HAP-1 (cell line): ENCODE measurements at regions not wholly inside any gene's neighbourhood (a gene's known extent, or its start where the extent isn't known, plus 50 kb on each side); places are given as distances from the start of the nearest gene placed in this dataset.

Experiments
- DNase-seq, 2 experiments: peaks; one replicate each; pipeline ENCODE4 v3.0.0-alpha.2; 2016 to 2020; ENCODE audit warnings: low spot score in 2 of 2
- H3K27me3 ChIP-seq: fragments of 250-450 bp; sonication (Bioruptor Pico); 2 replicates; pipeline ENCODE4 v1.5.1; 2020; ENCODE audit warnings: low read depth, mild to moderate bottlenecking, moderate library complexity
- H3K36me3 ChIP-seq: fragments of 250-450 bp; sonication (Bioruptor Pico); replicated peaks from 2 replicates; pipeline ENCODE4 v1.5.1; 2020; ENCODE audit warnings: mild to moderate bottlenecking
- H3K4me1 ChIP-seq: fragments of 250-450 bp; sonication (Bioruptor Pico); 2 replicates; pipeline ENCODE4 v1.5.1; 2020; ENCODE audit warnings: mild to moderate bottlenecking
- H3K4me3 ChIP-seq: fragments of 250-450 bp; sonication (Bioruptor Pico); 2 replicates; pipeline ENCODE4 v1.5.1; 2020; ENCODE audit warnings: mild to moderate bottlenecking, moderate library complexity
- H3K9me3 ChIP-seq: fragments of 250-450 bp; sonication (Bioruptor Pico); 2 replicates; pipeline ENCODE4 v1.5.1; 2020; ENCODE audit warnings: mild to moderate bottlenecking, moderate library complexity
- in situ Hi-C: fragments of 300-500 bp; cut with MboI; formaldehyde crosslinking; loops from 3 replicates; pipeline ENCODE4 v1.14.3; 2020; ENCODE audit warnings: low sequenced_read_pairs, inconsistent platforms, mixed read lengths

DNA sequence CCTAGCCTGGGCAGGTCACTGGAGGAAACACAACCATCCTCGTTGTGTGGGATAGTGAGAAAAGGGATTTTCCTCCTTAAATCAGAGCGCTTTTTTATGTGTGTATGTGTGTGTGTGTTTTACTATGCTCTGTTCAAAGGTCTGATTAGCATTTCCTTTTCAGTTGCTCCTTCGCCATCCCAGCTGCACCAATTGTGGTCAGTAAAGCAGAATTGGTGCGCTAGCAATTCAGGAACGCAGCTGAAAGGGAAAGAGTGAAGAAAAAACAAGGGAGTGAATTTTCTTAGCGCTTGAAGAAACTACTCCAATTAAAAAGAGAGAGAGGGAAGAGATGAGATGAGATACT, 173.3 kb upstream of the PARP11 start:
- no peaks in the 10 kb centered on the region for H3K36me3 ChIP-seq
- H3K4me3 ChIP-seq, result no peak overlapping the region
- no peak for DNase-seq
- no peaks in the 10 kb centered on the region for H3K9me3 ChIP-seq
- H3K4me1 ChIP-seq, result no peaks in the 10 kb centered on the region
- in situ Hi-C loops, result no loop called here
- H3K27me3 ChIP-seq, result peaks cover 5% of the 10 kb centered on the region; the same call in 1 of the 2 replicates

DNA sequence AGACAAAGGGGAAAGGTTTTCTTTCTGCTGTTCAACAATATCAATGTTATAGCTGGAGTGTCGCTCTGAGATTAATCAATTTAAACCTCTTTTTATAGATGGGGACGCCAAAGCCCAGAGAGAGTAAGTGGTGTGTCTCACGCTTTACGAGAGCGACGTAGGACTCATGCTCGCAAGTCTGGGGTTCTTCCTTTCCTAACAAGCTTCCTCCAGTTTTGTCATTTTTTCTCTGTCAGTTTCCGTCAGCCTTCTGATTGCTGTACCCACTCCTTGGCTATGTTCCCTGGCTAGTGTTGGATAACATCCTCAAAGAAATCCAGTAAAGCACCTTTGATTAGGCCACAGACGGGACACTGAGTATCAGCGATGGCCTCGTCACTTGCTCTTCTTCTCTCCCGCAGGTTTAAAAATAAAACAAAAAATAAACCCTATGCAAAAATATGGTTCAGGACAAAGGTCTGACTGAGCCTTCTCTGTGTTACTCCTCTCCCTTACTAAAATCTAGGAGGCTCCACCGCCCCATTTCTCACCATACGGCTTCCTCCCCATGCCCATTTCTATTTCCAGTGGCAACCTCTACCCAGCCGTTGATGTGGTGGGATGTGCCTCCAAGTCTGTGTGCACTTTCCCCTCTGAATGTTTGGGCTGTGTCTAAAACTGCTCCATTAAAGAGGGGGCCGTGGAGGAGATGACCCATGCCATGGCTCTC, 172.7 kb upstream of the PARP11 start:
- no peak for DNase-seq
- H3K9me3 ChIP-seq, result no peaks in the 10 kb centered on the region
- peaks cover 5% of the 10 kb centered on the region; the same call in 1 of the 2 replicates for H3K27me3 ChIP-seq
- no peak overlapping the region for H3K4me3 ChIP-seq
- H3K36me3 ChIP-seq, result no peaks in the 10 kb centered on the region
- H3K4me1 ChIP-seq, result no peaks in the 10 kb centered on the region
- in situ Hi-C loops, result no loop called here

DNA sequence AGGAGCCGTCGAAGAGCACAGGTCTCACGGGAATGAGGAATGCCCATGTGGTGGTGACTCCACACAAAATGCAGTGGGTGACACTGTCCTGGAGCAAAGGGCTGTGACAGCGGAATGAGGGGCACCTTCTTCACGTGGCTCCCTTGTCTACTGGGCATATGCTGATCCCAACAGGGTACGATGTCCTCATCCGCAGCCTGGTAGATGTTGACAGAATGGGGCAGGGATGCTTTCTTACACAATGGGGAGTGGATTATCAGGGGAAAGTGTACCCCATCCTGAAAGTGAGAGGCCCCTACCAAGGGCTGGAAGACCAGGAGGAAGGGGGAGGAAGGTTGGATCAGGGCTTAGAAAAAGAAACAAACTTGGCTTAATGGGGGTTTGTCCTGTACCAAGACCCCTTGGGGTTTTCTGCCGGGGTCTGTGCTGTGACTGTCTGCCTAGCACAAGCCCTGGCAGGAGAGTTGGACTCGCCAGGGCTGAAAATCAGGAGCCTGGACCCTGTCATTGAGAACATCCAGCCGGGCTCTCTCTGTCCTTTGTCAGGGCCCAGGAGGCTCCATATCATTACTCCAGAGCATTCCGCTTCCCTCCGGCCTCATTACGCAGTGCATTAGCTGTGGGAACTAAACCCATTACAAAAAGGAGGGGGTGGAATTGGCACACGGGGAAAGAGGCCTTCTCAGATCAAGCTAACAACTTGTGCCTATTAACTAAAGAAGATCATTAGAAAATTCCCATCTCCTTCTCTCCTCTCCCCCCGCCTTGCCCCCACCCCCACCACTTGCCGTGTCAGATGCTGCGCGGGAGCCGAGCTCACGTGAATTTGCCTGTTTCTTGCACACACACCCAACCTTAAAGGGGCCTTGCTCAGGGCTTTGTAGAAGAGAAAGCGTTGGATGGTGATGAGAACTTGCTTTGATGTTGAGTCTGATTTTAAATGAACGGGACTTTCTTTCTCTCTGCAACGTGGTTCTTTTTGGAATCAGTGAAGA, 171.8 kb upstream of the PARP11 start:
- Histone ChIP-seq H3K36me3 (no peaks in the 10 kb centered on the region), H3K9me3 (no peaks in the 10 kb centered on the region), H3K4me1 (no peaks in the 10 kb centered on the region), H3K4me3 (no peak overlapping the region), H3K27me3 (peaks cover 5% of the 10 kb centered on the region; the same call in 1 of the 2 replicates)
- DNase-seq, result no peak
- in situ Hi-C loops, result no loop called here

DNA sequence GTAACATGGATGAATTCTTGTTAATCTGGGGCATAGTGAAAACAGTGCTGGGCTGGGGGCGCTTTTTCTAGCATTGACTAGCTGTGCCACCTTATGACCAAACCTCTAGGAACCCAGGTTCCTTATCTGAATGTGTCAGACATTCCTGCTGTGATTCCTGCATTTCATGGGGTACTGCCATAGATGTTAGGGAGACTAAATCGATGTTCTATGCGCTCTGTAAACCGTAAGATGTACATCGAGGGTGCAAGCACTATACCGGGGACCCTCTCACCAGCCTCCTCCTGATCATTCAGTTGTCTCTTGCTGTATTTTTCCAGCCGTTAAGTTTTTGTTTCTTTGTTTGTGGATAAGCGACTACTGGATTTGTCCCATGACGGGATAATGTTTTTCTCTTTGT, 170.9 kb upstream of the PARP11 start:
- no peaks in the 10 kb centered on the region for H3K4me1 ChIP-seq
- peaks cover 5% of the 10 kb centered on the region; the same call in 1 of the 2 replicates for H3K27me3 ChIP-seq
- no peak overlapping the region for H3K4me3 ChIP-seq
- H3K9me3 ChIP-seq, result no peaks in the 10 kb centered on the region
- in situ Hi-C loops, result no loop called here
- no peaks in the 10 kb centered on the region for H3K36me3 ChIP-seq
- DNase-seq, result no peak

DNA sequence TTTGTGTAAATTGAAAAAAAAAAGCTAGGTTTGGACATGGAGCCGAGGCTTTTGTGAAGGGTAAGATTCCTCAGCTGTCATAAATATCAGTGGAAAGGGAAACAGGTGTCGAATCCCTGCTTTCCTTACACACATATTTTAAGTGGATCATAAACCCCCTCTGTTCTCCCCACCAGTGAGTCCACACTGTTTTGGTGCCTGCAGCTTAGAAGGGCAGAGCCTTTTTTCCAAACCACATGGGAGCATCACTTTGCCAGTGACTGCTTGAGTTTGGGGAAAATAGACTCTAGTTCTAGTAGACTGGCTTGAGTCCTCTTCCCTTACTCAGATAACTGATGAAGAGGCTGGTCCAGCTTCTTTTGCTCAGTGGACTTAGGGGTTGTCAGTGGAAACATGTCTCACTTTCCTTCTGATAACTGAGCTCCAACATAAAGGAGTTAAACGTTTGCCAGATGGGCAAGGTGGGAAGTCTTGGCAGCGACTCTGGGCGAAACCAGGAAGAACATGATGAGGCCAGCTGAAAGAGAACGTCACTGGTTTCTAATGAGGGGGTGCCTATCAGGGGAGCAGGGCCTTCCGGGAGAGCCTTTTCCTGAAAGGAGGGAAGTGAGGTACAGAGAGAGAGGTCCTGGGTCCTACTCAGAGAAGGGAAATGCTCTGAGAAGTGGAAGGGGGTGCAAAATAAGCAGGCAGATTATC, 168.1 kb upstream of the PARP11 start:
- no peak for DNase-seq
- Histone ChIP-seq H3K4me1 (no peaks in the 10 kb centered on the region), H3K4me3 (no peak overlapping the region), H3K27me3 (no peaks in the 10 kb centered on the region), H3K9me3 (no peaks in the 10 kb centered on the region), H3K36me3 (no peaks in the 10 kb centered on the region)
- in situ Hi-C loops, result no loop called here

DNA sequence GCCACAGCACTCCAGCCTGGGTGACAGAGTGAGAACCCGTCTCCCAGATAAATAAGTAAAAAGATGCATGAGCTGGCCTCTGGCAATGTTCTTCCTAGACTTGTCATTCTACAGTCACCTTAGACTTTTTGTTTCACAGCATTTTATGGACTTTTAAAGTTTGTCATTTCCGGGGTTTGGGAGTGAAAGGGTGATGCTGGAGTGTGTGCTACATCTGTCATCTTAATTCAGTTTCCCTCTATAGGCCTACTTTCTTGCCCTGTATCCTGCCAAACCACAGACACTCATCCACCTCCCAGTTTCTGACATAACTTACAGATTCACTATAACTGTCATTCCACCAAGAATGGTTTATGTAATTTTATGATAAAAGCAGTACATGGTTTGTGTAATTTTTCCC, 166.7 kb upstream of the PARP11 start:
- Histone ChIP-seq H3K27me3 (peaks cover 1% of the 10 kb centered on the region), H3K36me3 (no peaks in the 10 kb centered on the region), H3K9me3 (no peaks in the 10 kb centered on the region), H3K4me3 (no peak overlapping the region), H3K4me1 (no peaks in the 10 kb centered on the region)
- DNase-seq, result no peak
- in situ Hi-C loops, result loop anchor here (5.0 kb wide), 2 partner anchors 43 to 153 kb away; no protein-coding TSS in a partner anchor

DNA sequence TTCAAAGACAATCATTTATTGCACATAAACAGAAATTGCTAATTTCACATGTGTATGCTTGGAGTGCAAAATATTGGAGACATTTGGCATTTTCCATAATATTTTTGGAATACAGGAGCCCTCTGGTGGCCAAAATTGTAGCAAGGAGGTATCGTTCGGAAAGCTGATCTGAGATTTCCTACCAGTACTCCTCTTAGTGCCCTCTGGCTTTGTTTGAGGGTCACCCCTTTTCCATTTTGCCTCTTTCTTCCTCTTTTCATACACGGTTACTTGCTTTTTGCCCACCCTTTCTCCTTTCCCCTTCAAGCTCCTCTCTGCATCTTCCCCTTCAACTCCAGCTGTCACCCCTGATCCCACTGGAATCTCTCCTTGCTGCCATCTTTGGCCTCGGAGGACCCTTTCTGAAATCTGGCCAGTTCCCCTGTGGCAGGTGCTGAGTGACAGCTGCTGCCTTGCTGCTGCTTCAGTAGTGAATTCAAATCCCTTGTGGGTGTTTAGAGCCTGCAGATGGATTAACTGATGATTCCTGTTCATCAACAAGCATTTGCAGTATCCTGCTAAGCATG, 164.6 kb upstream of the PARP11 start:
- in situ Hi-C loops, result loop anchor here (5.0 kb wide), 2 partner anchors 41 to 151 kb away; no protein-coding TSS in a partner anchor
- peak; percentile 34 to 66 for DNase-seq
- Histone ChIP-seq H3K27me3 (peaks cover 9% of the 10 kb centered on the region), H3K4me1 (peaks cover 6% of the 10 kb centered on the region; the same call in 1 of the 2 replicates), H3K36me3 (no peaks in the 10 kb centered on the region), H3K4me3 (no peak overlapping the region), H3K9me3 (no peaks in the 10 kb centered on the region)

DNA sequence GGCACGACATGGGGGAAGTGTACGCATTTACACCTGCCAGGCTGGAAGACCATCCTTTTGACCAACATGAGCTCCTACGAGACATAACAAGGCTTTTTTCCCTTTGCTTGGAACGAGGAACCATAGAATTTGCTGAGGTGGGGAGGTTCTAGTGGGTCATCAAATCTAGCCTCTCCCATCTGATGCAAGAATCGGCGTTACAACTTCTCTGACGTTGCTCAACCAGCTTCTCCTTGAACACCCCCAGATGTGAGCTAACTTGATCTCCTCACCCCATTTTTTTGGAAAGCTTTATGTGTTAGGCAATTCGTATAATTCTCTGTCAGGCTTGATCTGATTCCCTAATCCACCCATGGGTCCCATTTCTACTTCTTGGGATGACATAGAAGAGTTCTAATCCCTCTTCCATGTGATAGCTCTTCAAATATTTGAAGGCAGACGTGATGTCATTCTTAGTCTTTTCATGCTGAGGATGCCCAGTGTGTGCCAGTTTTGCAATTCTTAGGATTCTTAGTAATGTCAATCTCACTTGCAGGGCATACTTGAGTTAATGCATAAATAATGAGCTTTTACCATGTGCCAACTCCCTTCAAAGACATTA, 163.6 kb upstream of the PARP11 start:
- Histone ChIP-seq H3K27me3 (peaks cover 9% of the 10 kb centered on the region), H3K4me3 (no peak overlapping the region), H3K9me3 (no peaks in the 10 kb centered on the region), H3K36me3 (no peaks in the 10 kb centered on the region), H3K4me1 (peaks cover 8% of the 10 kb centered on the region)
- DNase-seq, result no peak
- in situ Hi-C loops, result loop anchor here (5.0 kb wide), 2 partner anchors 39 to 149 kb away; no protein-coding TSS in a partner anchor

DNA sequence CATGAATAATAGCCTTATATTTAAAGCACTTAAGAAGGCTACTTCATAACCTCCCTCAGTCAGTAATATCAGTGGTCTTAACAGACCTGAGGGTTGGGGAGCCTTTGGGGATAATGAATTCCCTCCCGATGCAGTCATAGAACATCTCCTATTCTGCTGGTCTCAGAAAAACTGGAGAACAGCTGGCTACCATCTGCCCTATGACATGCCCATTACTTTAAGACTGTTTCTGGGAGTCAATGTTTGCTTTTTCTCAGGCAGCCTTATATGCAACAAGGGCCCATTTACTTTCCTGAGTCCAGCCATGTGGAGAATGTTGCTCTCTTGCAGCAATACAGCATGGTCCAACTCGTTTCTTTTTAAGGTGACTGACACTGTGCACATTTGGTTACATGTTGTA, 161.7 kb upstream of the PARP11 start:
- Histone ChIP-seq H3K4me3 (no peak overlapping the region), H3K9me3 (no peaks in the 10 kb centered on the region), H3K27me3 (peaks cover 9% of the 10 kb centered on the region), H3K4me1 (peaks cover 16% of the 10 kb centered on the region), H3K36me3 (no peaks in the 10 kb centered on the region)
- in situ Hi-C loops, result loop anchor here (5.0 kb wide), 2 partner anchors 38 to 148 kb away; no protein-coding TSS in a partner anchor
- DNase-seq, result no peak

DNA sequence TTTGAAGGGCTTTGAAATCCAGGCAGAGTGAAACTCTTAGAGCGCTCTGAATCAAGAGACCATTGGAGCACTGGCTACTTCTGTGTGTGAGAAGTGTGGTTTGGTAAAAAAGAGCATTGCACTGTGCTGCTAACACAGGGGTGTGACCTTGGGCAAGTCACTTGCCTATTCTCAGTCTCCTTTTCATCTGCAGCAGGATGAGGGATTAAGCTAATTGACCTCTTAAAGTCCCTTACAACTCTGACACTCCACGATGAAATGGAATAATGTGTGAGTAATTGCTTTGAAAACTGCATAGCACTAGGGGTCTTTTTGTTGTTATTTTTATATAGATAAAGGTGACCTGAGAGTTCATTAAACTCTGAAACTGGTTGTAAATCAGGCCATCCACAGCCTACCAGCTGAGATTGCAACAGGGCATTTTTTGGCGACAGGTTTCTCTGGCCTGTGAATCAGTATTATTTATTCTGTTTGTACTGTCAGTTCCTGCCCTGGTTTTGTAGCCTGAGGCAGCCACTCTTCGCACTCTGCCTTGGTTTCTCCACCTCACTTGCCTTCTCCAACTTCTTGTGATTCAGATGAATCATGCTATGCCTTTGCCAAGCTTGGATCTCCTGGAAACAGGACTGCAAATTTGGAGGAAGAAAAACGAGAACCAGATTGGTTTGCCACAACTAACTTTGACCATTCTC, 159.9 kb upstream of the PARP11 start:
- in situ Hi-C loops, result no loop called here
- Histone ChIP-seq H3K4me1 (peaks cover 16% of the 10 kb centered on the region), H3K27me3 (peaks cover 9% of the 10 kb centered on the region), H3K36me3 (no peaks in the 10 kb centered on the region), H3K4me3 (no peak overlapping the region), H3K9me3 (no peaks in the 10 kb centered on the region)
- DNase-seq, result peak; percentile 63 to 79

DNA sequence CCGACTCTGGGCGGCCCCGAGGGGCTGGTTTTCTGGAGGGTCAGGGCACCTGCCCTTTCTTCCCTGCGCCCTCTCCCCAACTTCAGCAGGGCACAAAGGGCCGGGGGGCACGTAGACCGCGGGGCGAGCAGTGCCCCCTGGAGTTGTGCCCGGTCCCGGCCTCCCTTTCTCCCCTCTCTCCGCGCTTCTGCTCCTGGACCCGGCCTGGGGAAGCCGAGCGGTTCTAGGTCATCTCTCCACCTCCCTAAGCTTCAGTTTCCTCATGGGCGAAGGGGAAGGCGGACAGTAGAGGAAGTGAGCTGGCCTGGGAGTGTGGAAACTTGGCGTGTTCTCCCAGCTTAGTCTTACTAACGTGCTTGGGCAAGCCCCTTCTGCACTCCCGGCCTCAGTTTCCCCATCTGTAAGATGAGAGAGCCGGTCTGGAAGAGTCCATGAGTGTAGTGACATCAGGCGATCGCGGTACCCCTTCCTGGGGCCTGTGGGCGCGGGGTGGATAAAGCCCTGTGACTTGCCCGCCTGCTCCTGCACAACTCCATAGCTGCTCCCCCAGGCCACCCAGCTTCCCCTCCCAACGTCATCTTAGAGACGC, 158.6 kb upstream of the PARP11 start:
- H3K27me3 ChIP-seq, result peaks cover 9% of the 10 kb centered on the region
- no peaks in the 10 kb centered on the region for H3K9me3 ChIP-seq
- in situ Hi-C loops, result no loop called here
- no peak overlapping the region for H3K4me3 ChIP-seq
- H3K36me3 ChIP-seq, result no peaks in the 10 kb centered on the region
- DNase-seq, result no peak
- peaks cover 16% of the 10 kb centered on the region for H3K4me1 ChIP-seq

DNA sequence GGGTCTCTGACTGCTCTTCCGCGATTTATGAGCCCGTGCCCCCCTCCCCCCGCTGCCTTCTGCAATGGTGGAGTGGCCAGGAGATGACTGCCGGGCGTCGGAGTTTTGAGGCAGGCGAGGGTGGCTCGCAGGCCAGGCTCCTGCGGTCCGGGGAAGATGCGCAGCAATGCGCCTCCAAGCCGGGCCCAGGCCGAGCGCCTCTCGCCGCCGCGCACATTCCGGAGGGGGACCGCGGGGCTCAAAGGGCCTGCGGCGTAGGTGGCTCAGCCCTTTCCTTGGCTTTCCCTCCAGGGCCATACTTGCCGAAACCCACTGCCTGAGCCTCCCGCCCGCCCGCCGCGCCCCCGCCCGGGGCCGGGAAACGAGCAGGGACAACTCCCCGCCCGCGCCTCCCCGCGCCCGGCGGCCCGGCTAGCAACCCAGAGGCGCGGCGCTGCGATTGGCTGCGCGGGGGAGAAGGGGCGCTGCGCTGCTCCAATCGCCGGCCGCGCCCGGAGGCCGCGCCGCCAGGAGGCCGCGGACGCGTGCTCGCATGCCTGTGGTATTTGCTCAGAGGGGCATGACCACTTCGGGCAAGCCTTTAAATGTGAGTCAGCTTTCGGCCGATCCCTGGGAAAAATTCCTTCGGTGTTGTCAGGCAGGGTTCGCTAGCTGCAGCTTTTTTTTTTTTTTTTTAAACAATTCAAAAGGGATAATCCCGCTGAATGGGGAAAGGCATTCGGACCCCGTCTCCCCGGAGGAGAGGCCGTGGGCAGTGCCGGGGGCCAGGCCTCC, 157.9 kb upstream of the PARP11 start:
- H3K36me3 ChIP-seq, result no peaks in the 10 kb centered on the region
- H3K27me3 ChIP-seq, result peaks cover 9% of the 10 kb centered on the region
- DNase-seq, result peak; percentile 87 to 88
- peaks cover 22% of the 10 kb centered on the region for H3K4me1 ChIP-seq
- in situ Hi-C loops, result no loop called here
- H3K9me3 ChIP-seq, result no peaks in the 10 kb centered on the region; the same call in 1 of the 2 replicates
- H3K4me3 ChIP-seq, result peak overlapping the region; percentile 20
